Vagina (tissue), 2 donors: ENCODE measurements at regions not wholly inside any gene's neighbourhood (a gene's known extent, or its start where the extent isn't known, plus 50 kb on each side); places are given as distances from the start of the nearest gene placed in this dataset.

Experiments used
- CTCF ChIP-seq, 3 experiments: fragments of 450-650 bp in 2 of 3; fragments of 200-600 bp in 1 of 3; sonication (generic) in 1 of 3; IDR thresholded peaks; one replicate each; pipeline ENCODE4 v1.5.1; 2017 to 2019; ENCODE audit warnings: antibody characterized with exemption in 3 of 3, mild to moderate bottlenecking in 2 of 3, moderate library complexity in 2 of 3
- POLR2AphosphoS5 ChIP-seq, 2 donors: sonication (generic); formaldehyde crosslinking; IDR thresholded peaks; one replicate each; pipeline ENCODE4 v1.9.0; 2017; ENCODE audit warnings: antibody characterized with exemption in 2 of 2, mild to moderate bottlenecking in 2 of 2, low read depth in 1 of 2; ENCODE audit not compliant: insufficient read depth in 1 of 2

GRCh38 chr7:96436880-96437279 lies 115.0 kb upstream of the SLC25A13 start:
- no peak for TF ChIP-seq CTCF (IDR thresholded peaks at IDR 0.05)
- TF ChIP-seq POLR2AphosphoS5 (IDR thresholded peaks at IDR 0.05; ENCODE audit: insufficient read depth in 1 of 2, low read depth in 1 of 2), result no peak
